T-cell (primary cell): ENCODE measurements at regions not wholly inside any gene's neighbourhood (a gene's known extent, or its start where the extent isn't known, plus 50 kb on each side); places are given as distances from the start of the nearest gene placed in this dataset.
"Not testable (repeated sequence)": the region's sequence is repeated elsewhere in the genome, so short reads cannot be mapped to it uniquely, and the experiment has no call there.

Experiments
- ATAC-seq, 4 experiments: fragments of 200-7000 bp in 3 of 4; fragments of 150-1000 bp in 1 of 4; cut with Tn5 transposase; replicated peaks in 1 of 4; 1 replicate in 3 of 4; 2 replicates in 1 of 4; pipeline ENCODE4 v1.10.0; 2021; ENCODE audit warnings: moderate library complexity in 3 of 4, mild to moderate bottlenecking in 2 of 4, moderate number of reproducible peaks in 1 of 4
- CTCF ChIA-PET, 2 donors: fragments of 300-600 bp; sonication (Branson Sonifier 250); formaldehyde crosslinking; loops; one replicate each; lab custom pipeline; 2022; ENCODE audit warnings: antibody characterized with exemption in 2 of 2; lab: Charles Lee
- POLR2A ChIA-PET, 2 donors: fragments of 300-600 bp; sonication (Branson Sonifier 250); formaldehyde crosslinking; loops; one replicate each; lab custom pipeline; 2022; ENCODE audit warnings: antibody characterized with exemption in 2 of 2; lab: Charles Lee
- DNase-seq, 35 experiments: peaks; one replicate each; pipeline versions ENCODE4 v3.0.0 to v3.0.0-alpha.2; 2013 to 2023
- H3K27ac ChIP-seq: one replicate; pipeline ENCODE4 v1.5.1; 2013; ENCODE audit warnings: low read length
- H3K27me3 ChIP-seq, 2 experiments: replicated peaks in 1 of 2; 1 replicate in 1 of 2; 2 replicates in 1 of 2; pipeline versions ENCODE4 v1.6.1 to v1.7.0; 2013; ENCODE audit warnings: low read length in 1 of 2, mixed read lengths in 1 of 2; ENCODE audit not compliant: control insufficient read depth in 2 of 2, insufficient read depth in 2 of 2; ENCODE audit errors: extremely low read depth in 1 of 2
- H3K36me3 ChIP-seq, 2 donors: 1 replicate in 1 of 2; 2 replicates in 1 of 2; pipeline versions ENCODE4 v1.6.1 to v1.7.0; 2013; ENCODE audit warnings: low read length in 1 of 2; ENCODE audit not compliant: control insufficient read depth in 2 of 2, insufficient read depth in 1 of 2; ENCODE audit errors: extremely low read depth in 1 of 2
- H3K4me1 ChIP-seq, 2 experiments: 1 replicate in 1 of 2; 2 replicates in 1 of 2; pipeline versions ENCODE4 v1.6.1 to v1.7.0; 2013; ENCODE audit warnings: low read length in 2 of 2, mixed read lengths in 1 of 2; ENCODE audit not compliant: insufficient read depth in 2 of 2, control insufficient read depth in 1 of 2; ENCODE audit errors: extremely low read depth in 1 of 2
- H3K4me3 ChIP-seq, 2 donors: 1 replicate in 1 of 2; 2 replicates in 1 of 2; pipeline versions ENCODE4 v1.5.1 to v1.7.0; 2013; ENCODE audit warnings: mild to moderate bottlenecking in 2 of 2, low read length in 1 of 2, moderate library complexity in 1 of 2; ENCODE audit not compliant: control insufficient read depth in 1 of 2; ENCODE audit errors: extremely low read depth in 1 of 2
- H3K9me3 ChIP-seq: 2 replicates; pipeline ENCODE4 v1.7.0; 2013
- H3K27ac Mint-ChIP-seq, 2 donors: one replicate each; pipeline ENCODE4 v1.8.0; 2020 to 2021; ENCODE audit warnings: mild to moderate bottlenecking in 2 of 2, mixed read lengths in 2 of 2
- H3K27me3 Mint-ChIP-seq, 2 donors: one replicate each; pipeline ENCODE4 v1.8.0; 2021 to 2022; ENCODE audit warnings: mixed read lengths in 2 of 2
- H3K36me3 Mint-ChIP-seq: one replicate; pipeline ENCODE4 v1.8.0; 2021; ENCODE audit warnings: mixed read lengths
- H3K4me1 Mint-ChIP-seq, 3 donors: one replicate each; pipeline ENCODE4 v1.8.0; 2020 to 2022; ENCODE audit warnings: mixed read lengths in 3 of 3, mild to moderate bottlenecking in 1 of 3
- H3K4me3 Mint-ChIP-seq, 3 donors: one replicate each; pipeline ENCODE4 v1.8.0; 2020 to 2022; ENCODE audit warnings: mild to moderate bottlenecking in 3 of 3, mixed read lengths in 3 of 3, moderate library complexity in 3 of 3
- H3K9me3 Mint-ChIP-seq, 3 donors: one replicate each; pipeline ENCODE4 v1.8.0; 2020 to 2022; ENCODE audit warnings: mixed read lengths in 3 of 3
- WGBS: methylation state at CpG from one replicate; pipeline ENCODE4 v1.1.5; 2013; ENCODE audit warnings: missing lambda C conversion rate; ENCODE audit not compliant: insufficient coverage; 5-methylcytosine and 5-hydroxymethylcytosine counted together

GRCh38 chr1:29921741-29922140 lies 685.4 kb downstream of the PTPRU start:
- peaks cover 15 to 36% of the 10 kb centered on the region in 2 donors for H3K27me3 Mint-ChIP-seq
- 81% methylated on average over 2 of the region's 2 CpGs for WGBS
- no peak for ATAC-seq

GRCh38 chr1:29920784-29921183 lies 684.5 kb downstream of the PTPRU start:
- no peak overlapping the region for H3K4me3 ChIP-seq
- Mint-ChIP-seq H3K4me1 (no peaks in the 10 kb centered on the region), H3K4me3 (no peak overlapping the region), H3K27me3 (peaks cover 13 to 36% of the 10 kb centered on the region in 2 donors), H3K27ac (no peak overlapping the region), H3K9me3 (no peaks in the 10 kb centered on the region), H3K36me3 (no peaks in the 10 kb centered on the region)
- H3K27ac ChIP-seq, result no peak overlapping the region
- WGBS, result 73% methylated on average over 11 of the region's 11 CpGs
- CTCF ChIA-PET, result no interaction called here
- DNase-seq (no peak), ATAC-seq (no peak)
- POLR2A ChIA-PET, result no interaction called here
- H3K36me3 ChIP-seq, result no peaks in the 10 kb centered on the region
- H3K9me3 ChIP-seq, result no peaks in the 10 kb centered on the region
- peaks cover 0 to 20% of the 10 kb centered on the region in 2 experiments for H3K27me3 ChIP-seq
- H3K4me1 ChIP-seq, result no peaks in the 10 kb centered on the region

More at GRCh38 chr1:29921741-29922140, 685.4 kb downstream of the PTPRU start:
- Histone ChIP-seq H3K27me3 (peaks cover 0 to 25% of the 10 kb centered on the region in 2 experiments), H3K4me1 (no peaks in the 10 kb centered on the region), H3K9me3 (no peaks in the 10 kb centered on the region), H3K36me3 (no peaks in the 10 kb centered on the region), H3K27ac (no peak overlapping the region), H3K4me3 (no peak overlapping the region)
- Mint-ChIP-seq H3K4me1 (no peaks in the 10 kb centered on the region), H3K36me3 (no peaks in the 10 kb centered on the region), H3K9me3 (no peaks in the 10 kb centered on the region), H3K4me3 (no peak overlapping the region), H3K27ac (no peak overlapping the region)
- ChIA-PET CTCF (no interaction called here), POLR2A (no interaction called here)
- no peak for DNase-seq

GRCh38 chr1:29920316-29920715 lies 684.0 kb downstream of the PTPRU start:
- peaks cover 0 to 20% of the 10 kb centered on the region in 2 experiments for H3K27me3 ChIP-seq
- no peaks in the 10 kb centered on the region for H3K9me3 ChIP-seq
- Mint-ChIP-seq H3K4me3 (no peak overlapping the region), H3K27me3 (peaks cover 14 to 39% of the 10 kb centered on the region in 2 donors), H3K9me3 (no peaks in the 10 kb centered on the region), H3K36me3 (no peaks in the 10 kb centered on the region), H3K4me1 (no peaks in the 10 kb centered on the region), H3K27ac (no peak overlapping the region)
- H3K36me3 ChIP-seq, result no peaks in the 10 kb centered on the region
- H3K4me3 ChIP-seq, result no peak overlapping the region
- DNase-seq, result no peak
- ChIA-PET POLR2A (no interaction called here), CTCF (no interaction called here)
- no peak overlapping the region for H3K27ac ChIP-seq
- ATAC-seq, result no peak
- WGBS, result 60% methylated on average over 4 of the region's 9 CpGs
- H3K4me1 ChIP-seq, result no peaks in the 10 kb centered on the region

- CTCF ChIA-PET, H3K4me1 Mint-ChIP-seq, H3K9me3 ChIP-seq, H3K36me3 ChIP-seq, DNase-seq, H3K4me1 ChIP-seq, H3K27ac Mint-ChIP-seq, H3K4me3 Mint-ChIP-seq, H3K4me3 ChIP-seq, ATAC-seq, H3K9me3 Mint-ChIP-seq, POLR2A ChIA-PET, H3K27ac ChIP-seq, H3K36me3 Mint-ChIP-seq: not testable (repeated sequence)
- peaks cover 14 to 43% of the 10 kb centered on the region in 2 donors for H3K27me3 Mint-ChIP-seq
- peaks cover 0 to 19% of the 10 kb centered on the region in 2 experiments for H3K27me3 ChIP-seq
- WGBS, result 94% methylated on average over 3 of the region's 7 CpGs
Measured at GRCh38 chr1:29919041-29919440, 682.7 kb downstream of the PTPRU start.

GRCh38 chr1:29916656-29917369 lies 680.5 kb downstream of the PTPRU start:
- H3K27me3 Mint-ChIP-seq, result peaks cover 19 to 31% of the 10 kb centered on the region in 2 donors
- H3K27ac Mint-ChIP-seq, result no peak overlapping the region

GRCh38 chr1:29914936-29915335 lies 678.6 kb downstream of the PTPRU start:
- no CpG with 5 or more reads among the region's 1 CpG for WGBS
- Mint-ChIP-seq H3K4me3 (no peak overlapping the region), H3K4me1 (no peaks in the 10 kb centered on the region), H3K36me3 (no peaks in the 10 kb centered on the region), H3K9me3 (no peaks in the 10 kb centered on the region), H3K27ac (no peak overlapping the region), H3K27me3 (peaks cover 21 to 30% of the 10 kb centered on the region in 2 donors)
- no peak overlapping the region for H3K4me3 ChIP-seq
- H3K27ac ChIP-seq, result no peak overlapping the region
- no peaks in the 10 kb centered on the region for H3K4me1 ChIP-seq
- H3K36me3 ChIP-seq, result no peaks in the 10 kb centered on the region
- POLR2A ChIA-PET, result no interaction called here
- H3K27me3 ChIP-seq, result peaks cover 0 to 16% of the 10 kb centered on the region in 2 experiments
- DNase-seq, result no peak
- CTCF ChIA-PET, result no interaction called here
- no peak for ATAC-seq
- no peaks in the 10 kb centered on the region for H3K9me3 ChIP-seq

More at GRCh38 chr1:29916656-29917369, 680.5 kb downstream of the PTPRU start:
- Histone ChIP-seq H3K4me3 (no peak overlapping the region), H3K9me3 (no peaks in the 10 kb centered on the region), H3K36me3 (no peaks in the 10 kb centered on the region), H3K27ac (no peak overlapping the region), H3K4me1 (no peaks in the 10 kb centered on the region), H3K27me3 (peaks cover 0 to 18% of the 10 kb centered on the region in 2 experiments)
- no peaks in the 10 kb centered on the region for H3K36me3 Mint-ChIP-seq
- POLR2A ChIA-PET, result no interaction called here
- H3K4me3 Mint-ChIP-seq, result no peak overlapping the region
- 50% methylated on average over 1 of the region's 3 CpGs for WGBS
- CTCF ChIA-PET, result no interaction called here
- DNase-seq (no peak), ATAC-seq (no peak)
- H3K9me3 Mint-ChIP-seq, result no peaks in the 10 kb centered on the region
- H3K4me1 Mint-ChIP-seq, result no peaks in the 10 kb centered on the region
